GM23338 (cell line): ENCODE measurements at regions not wholly inside any gene's neighbourhood (a gene's known extent, or its start where the extent isn't known, plus 50 kb on each side); places are given as distances from the start of the nearest gene placed in this dataset.
A peak's percentile ranks its signal among the peaks of the same experiment; 100 is the strongest.

ENCODE experiments used
- ATAC-seq: fragments of 200-7000 bp; cut with Tn5 transposase; 3 replicates; pipeline ENCODE4 v1.9.1; 2020
- DNase-seq: peaks from one replicate; pipeline ENCODE4 v3.0.0-alpha.2; 2015; ENCODE audit warnings: low spot score
- H2AFZ ChIP-seq: fragments of 200-600 bp; sonication (generic); 2 replicates; pipeline ENCODE4 v1.8.0; 2016; ENCODE audit warnings: antibody characterized with exemption, mild to moderate bottlenecking, moderate library complexity
- H3F3A ChIP-seq: fragments of 200-600 bp; sonication (generic); replicated peaks from 2 replicates; pipeline ENCODE4 v1.8.0; 2017; ENCODE audit warnings: antibody characterized with exemption, mixed run types, low read depth
- H3K27ac ChIP-seq: fragments of 200-600 bp; sonication (generic); 2 replicates; pipeline ENCODE4 v1.6.1; 2016; ENCODE audit warnings: low read depth
- H3K27me3 ChIP-seq: fragments of 200-600 bp; sonication (generic); 2 replicates; pipeline ENCODE4 v1.8.0; 2016; ENCODE audit warnings: mild to moderate bottlenecking, mixed run types, moderate library complexity; ENCODE audit not compliant: insufficient read depth
- H3K36me3 ChIP-seq: fragments of 200-600 bp; sonication (generic); 2 replicates; pipeline ENCODE4 v1.8.0; 2016; ENCODE audit warnings: mild to moderate bottlenecking; ENCODE audit not compliant: insufficient read depth
- H3K4me1 ChIP-seq: fragments of 200-600 bp; sonication (generic); 2 replicates; pipeline ENCODE4 v1.8.0; 2016; ENCODE audit warnings: mild to moderate bottlenecking, moderate library complexity; ENCODE audit not compliant: insufficient read depth
- H3K4me2 ChIP-seq: fragments of 200-600 bp; sonication (generic); 2 replicates; pipeline ENCODE4 v1.7.1; 2017; ENCODE audit warnings: mixed run types
- H3K4me3 ChIP-seq: fragments of 200-600 bp; sonication (generic); 2 replicates; pipeline ENCODE4 v1.6.1; 2016; ENCODE audit warnings: mixed run types
- H3K79me2 ChIP-seq: fragments of 200-600 bp; sonication (generic); replicated peaks from 2 replicates; pipeline ENCODE4 v1.8.0; 2017; ENCODE audit warnings: mild to moderate bottlenecking; ENCODE audit not compliant: insufficient read depth
- H3K9me2 ChIP-seq: fragments of 200-600 bp; sonication (generic); 2 replicates; pipeline ENCODE4 v1.8.0; 2017; ENCODE audit not compliant: insufficient read depth
- H4K20me1 ChIP-seq: fragments of 200-600 bp; sonication (generic); replicated peaks from 2 replicates; pipeline ENCODE4 v1.8.0; 2017; ENCODE audit warnings: mild to moderate bottlenecking; ENCODE audit not compliant: insufficient read depth
- H3K27ac Mint-ChIP-seq: 2 replicates; pipeline ENCODE4 v1.8.0; 2020; ENCODE audit warnings: inconsistent platforms, mild to moderate bottlenecking, moderate library complexity, mixed read lengths
- H3K27me3 Mint-ChIP-seq: 3 replicates; pipeline ENCODE4 v1.8.0; 2022; ENCODE audit warnings: low read depth, mild to moderate bottlenecking, moderate library complexity, mixed read lengths, inconsistent platforms; ENCODE audit not compliant: insufficient read depth, poor library complexity
- H3K36me3 Mint-ChIP-seq: 3 replicates; pipeline ENCODE4 v1.8.0; 2021; ENCODE audit warnings: low read depth, mild to moderate bottlenecking, inconsistent platforms, moderate library complexity, mixed read lengths
- H3K4me1 Mint-ChIP-seq: 3 replicates; pipeline ENCODE4 v1.8.0; 2020; ENCODE audit warnings: mild to moderate bottlenecking, inconsistent platforms, mixed read lengths
- H3K4me3 Mint-ChIP-seq: 3 replicates; pipeline ENCODE4 v1.8.0; 2021; ENCODE audit warnings: moderate library complexity, mild to moderate bottlenecking, inconsistent platforms, mixed read lengths
- H3K9me3 Mint-ChIP-seq: 3 replicates; pipeline ENCODE4 v1.8.0; 2020; ENCODE audit warnings: moderate library complexity, mild to moderate bottlenecking, inconsistent platforms, mixed read lengths
- CREB1 ChIP-seq: fragments of 250-450 bp; sonication (Bioruptor Pico); IDR thresholded peaks from 2 replicates; pipeline ENCODE4 v1.5.0; 2020; ENCODE audit warnings: low read depth, mild to moderate bottlenecking, moderate library complexity
- EZH2 ChIP-seq: fragments of 200-600 bp; sonication (generic); IDR thresholded peaks from one replicate; pipeline ENCODE4 v1.8.0; 2017; ENCODE audit warnings: antibody characterized with exemption, mild to moderate bottlenecking, low read depth; ENCODE audit not compliant: unreplicated experiment
- EZH2phosphoT487 ChIP-seq: fragments of 200-600 bp; sonication (generic); IDR thresholded peaks from one replicate; pipeline ENCODE4 v1.8.1; 2018; ENCODE audit warnings: antibody characterized with exemption; ENCODE audit not compliant: unreplicated experiment
- JUNB ChIP-seq: IDR thresholded peaks from one replicate; pipeline ENCODE4 v1.6.1; 2016; ENCODE audit warnings: antibody characterized with exemption; ENCODE audit not compliant: unreplicated experiment
- REST ChIP-seq: IDR thresholded peaks from one replicate; pipeline ENCODE4 v1.6.1; 2018; ENCODE audit warnings: antibody characterized with exemption; ENCODE audit not compliant: unreplicated experiment
- STAT1 ChIP-seq: IDR thresholded peaks from one replicate; pipeline ENCODE4 v1.6.1; 2016; ENCODE audit warnings: antibody characterized with exemption; ENCODE audit not compliant: unreplicated experiment
- TF ChIP-seq, protein P1 (sequence below): IDR thresholded peaks from 2 replicates; pipeline ENCODE4 v1.6.1; 2016; ENCODE audit warnings: antibody characterized with exemption
- TF ChIP-seq, protein P2 (sequence below): fragments of 250-450 bp; sonication (Bioruptor Pico); IDR thresholded peaks from 2 replicates; pipeline ENCODE4 v1.5.0; 2020; ENCODE audit warnings: mild to moderate bottlenecking, moderate library complexity

DNA sequence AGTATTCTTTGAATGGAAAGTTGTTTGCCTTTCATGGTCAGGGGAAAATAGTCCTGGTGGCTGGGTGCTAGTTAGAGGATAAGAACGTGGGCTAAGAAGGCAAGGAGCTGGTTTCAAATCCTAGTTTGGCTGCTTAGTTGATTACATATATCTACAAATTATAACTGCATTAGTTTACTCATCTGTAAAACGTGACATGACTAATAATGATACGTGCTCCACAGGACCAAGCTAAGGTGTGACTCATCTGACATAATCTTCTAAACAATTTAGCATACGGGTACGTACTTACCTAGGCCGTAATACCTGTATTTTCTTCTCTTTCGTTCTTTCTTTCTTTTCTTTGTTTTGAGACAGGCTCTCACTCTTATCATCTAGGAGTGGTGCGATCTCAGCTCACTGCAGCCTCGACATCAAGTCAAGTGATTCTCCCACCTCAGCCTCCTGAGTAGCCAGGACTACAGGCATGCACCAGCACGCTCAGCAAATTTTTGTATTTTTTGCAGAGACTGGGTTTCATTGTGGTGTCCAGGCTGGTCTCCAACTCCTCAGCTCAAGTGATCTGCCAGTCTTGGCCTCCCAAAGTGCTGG lies 1274.2 kb upstream of the GJE1 start:
- no peak for ATAC-seq
- Histone ChIP-seq H3K4me3 (no peak overlapping the region), H3K9me2 (no peaks in the 10 kb centered on the region), H4K20me1 (no peaks in the 10 kb centered on the region), H3K79me2 (no peaks in the 10 kb centered on the region), H3K4me1 (no peaks in the 10 kb centered on the region), H2AFZ (0 out of 2 replicates have a peak overlapping the region, but pooled peaks have one; percentile 28), H3K27me3 (no peaks in the 10 kb centered on the region), H3F3A (no peaks in the 10 kb centered on the region), H3K36me3 (no peaks in the 10 kb centered on the region), H3K4me2 (no peak overlapping the region), H3K27ac (no peak overlapping the region)
- TF ChIP-seq EZH2 (no peak), CREB1 (CRISPR knock-in tag) (no peak), JUNB (no peak)
- no peaks in the 10 kb centered on the region for H3K36me3 Mint-ChIP-seq
- H3K9me3 Mint-ChIP-seq, result no peaks in the 10 kb centered on the region
- no peak for DNase-seq
- H3K27ac Mint-ChIP-seq, result no peak overlapping the region
- H3K27me3 Mint-ChIP-seq, result no peaks in the 10 kb centered on the region
- no peaks in the 10 kb centered on the region for H3K4me1 Mint-ChIP-seq
- no peak overlapping the region for H3K4me3 Mint-ChIP-seq

GRCh38 chr6:140857739-140858380 lies 1274.9 kb upstream of the GJE1 start:
- DNase-seq (no peak), ATAC-seq (no peak)
- Histone ChIP-seq H2AFZ (no peak overlapping the region), H3K79me2 (no peaks in the 10 kb centered on the region), H3F3A (no peaks in the 10 kb centered on the region), H3K4me1 (no peaks in the 10 kb centered on the region), H3K27ac (no peak overlapping the region), H3K36me3 (no peaks in the 10 kb centered on the region), H4K20me1 (no peaks in the 10 kb centered on the region), H3K4me3 (no peak overlapping the region), H3K27me3 (no peaks in the 10 kb centered on the region), H3K9me2 (no peaks in the 10 kb centered on the region), H3K4me2 (no peak overlapping the region)
- H3K27me3 Mint-ChIP-seq, result no peaks in the 10 kb centered on the region
- no peak overlapping the region for H3K27ac Mint-ChIP-seq
- no peaks in the 10 kb centered on the region for H3K36me3 Mint-ChIP-seq
- H3K4me3 Mint-ChIP-seq, result no peak overlapping the region
- no peaks in the 10 kb centered on the region for H3K9me3 Mint-ChIP-seq
- H3K4me1 Mint-ChIP-seq, result no peaks in the 10 kb centered on the region
- TF ChIP-seq EZH2 (no peak), EZH2phosphoT487 (no peak), STAT1 (no peak), REST (no peak)
- TF ChIP-seq, protein P1, sequence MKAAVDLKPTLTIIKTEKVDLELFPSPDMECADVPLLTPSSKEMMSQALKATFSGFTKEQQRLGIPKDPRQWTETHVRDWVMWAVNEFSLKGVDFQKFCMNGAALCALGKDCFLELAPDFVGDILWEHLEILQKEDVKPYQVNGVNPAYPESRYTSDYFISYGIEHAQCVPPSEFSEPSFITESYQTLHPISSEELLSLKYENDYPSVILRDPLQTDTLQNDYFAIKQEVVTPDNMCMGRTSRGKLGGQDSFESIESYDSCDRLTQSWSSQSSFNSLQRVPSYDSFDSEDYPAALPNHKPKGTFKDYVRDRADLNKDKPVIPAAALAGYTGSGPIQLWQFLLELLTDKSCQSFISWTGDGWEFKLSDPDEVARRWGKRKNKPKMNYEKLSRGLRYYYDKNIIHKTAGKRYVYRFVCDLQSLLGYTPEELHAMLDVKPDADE, result no peak
- TF ChIP-seq, protein P2, sequence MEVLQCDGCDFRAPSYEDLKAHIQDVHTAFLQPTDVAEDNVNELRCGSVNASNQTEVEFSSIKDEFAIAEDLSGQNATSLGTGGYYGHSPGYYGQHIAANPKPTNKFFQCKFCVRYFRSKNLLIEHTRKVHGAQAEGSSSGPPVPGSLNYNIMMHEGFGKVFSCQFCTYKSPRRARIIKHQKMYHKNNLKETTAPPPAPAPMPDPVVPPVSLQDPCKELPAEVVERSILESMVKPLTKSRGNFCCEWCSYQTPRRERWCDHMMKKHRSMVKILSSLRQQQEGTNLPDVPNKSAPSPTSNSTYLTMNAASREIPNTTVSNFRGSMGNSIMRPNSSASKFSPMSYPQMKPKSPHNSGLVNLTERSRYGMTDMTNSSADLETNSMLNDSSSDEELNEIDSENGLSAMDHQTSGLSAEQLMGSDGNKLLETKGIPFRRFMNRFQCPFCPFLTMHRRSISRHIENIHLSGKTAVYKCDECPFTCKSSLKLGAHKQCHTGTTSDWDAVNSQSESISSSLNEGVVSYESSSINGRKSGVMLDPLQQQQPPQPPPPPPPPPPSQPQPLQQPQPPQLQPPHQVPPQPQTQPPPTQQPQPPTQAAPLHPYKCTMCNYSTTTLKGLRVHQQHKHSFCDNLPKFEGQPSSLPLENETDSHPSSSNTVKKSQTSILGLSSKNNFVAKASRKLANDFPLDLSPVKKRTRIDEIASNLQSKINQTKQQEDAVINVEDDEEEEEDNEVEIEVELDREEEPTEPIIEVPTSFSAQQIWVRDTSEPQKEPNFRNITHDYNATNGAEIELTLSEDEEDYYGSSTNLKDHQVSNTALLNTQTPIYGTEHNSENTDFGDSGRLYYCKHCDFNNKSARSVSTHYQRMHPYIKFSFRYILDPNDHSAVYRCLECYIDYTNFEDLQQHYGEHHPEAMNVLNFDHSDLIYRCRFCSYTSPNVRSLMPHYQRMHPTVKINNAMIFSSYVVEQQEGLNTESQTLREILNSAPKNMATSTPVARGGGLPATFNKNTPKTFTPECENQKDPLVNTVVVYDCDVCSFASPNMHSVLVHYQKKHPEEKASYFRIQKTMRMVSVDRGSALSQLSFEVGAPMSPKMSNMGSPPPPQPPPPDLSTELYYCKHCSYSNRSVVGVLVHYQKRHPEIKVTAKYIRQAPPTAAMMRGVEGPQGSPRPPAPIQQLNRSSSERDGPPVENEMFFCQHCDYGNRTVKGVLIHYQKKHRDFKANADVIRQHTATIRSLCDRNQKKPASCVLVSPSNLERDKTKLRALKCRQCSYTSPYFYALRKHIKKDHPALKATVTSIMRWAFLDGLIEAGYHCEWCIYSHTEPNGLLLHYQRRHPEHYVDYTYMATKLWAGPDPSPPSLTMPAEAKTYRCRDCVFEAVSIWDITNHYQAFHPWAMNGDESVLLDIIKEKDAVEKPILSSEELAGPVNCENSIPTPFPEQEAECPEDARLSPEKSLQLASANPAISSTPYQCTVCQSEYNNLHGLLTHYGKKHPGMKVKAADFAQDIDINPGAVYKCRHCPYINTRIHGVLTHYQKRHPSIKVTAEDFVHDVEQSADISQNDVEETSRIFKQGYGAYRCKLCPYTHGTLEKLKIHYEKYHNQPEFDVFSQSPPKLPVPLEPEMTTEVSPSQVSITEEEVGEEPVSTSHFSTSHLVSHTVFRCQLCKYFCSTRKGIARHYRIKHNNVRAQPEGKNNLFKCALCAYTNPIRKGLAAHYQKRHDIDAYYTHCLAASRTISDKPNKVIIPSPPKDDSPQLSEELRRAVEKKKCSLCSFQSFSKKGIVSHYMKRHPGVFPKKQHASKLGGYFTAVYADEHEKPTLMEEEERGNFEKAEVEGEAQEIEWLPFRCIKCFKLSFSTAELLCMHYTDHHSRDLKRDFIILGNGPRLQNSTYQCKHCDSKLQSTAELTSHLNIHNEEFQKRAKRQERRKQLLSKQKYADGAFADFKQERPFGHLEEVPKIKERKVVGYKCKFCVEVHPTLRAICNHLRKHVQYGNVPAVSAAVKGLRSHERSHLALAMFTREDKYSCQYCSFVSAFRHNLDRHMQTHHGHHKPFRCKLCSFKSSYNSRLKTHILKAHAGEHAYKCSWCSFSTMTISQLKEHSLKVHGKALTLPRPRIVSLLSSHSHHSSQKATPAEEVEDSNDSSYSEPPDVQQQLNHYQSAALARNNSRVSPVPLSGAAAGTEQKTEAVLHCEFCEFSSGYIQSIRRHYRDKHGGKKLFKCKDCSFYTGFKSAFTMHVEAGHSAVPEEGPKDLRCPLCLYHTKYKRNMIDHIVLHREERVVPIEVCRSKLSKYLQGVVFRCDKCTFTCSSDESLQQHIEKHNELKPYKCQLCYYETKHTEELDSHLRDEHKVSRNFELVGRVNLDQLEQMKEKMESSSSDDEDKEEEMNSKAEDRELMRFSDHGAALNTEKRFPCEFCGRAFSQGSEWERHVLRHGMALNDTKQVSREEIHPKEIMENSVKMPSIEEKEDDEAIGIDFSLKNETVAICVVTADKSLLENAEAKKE (CRISPR knock-in tag), result no peak
